ENCODE measurements at regions not wholly inside any gene's neighbourhood (a gene's known extent, or its start where the extent isn't known, plus 50 kb on each side); places are given as distances from the start of the nearest gene placed in this dataset.

- DNase-seq (no peak), ATAC-seq (no peak)
- H3K4me1 ChIP-seq, result no peaks in the 10 kb centered on the region
- peaks cover 0 to 3% of the 10 kb centered on the region in 2 donors for H3K9me3 ChIP-seq
- H3K36me3 ChIP-seq, result no peaks in the 10 kb centered on the region
- H3K27ac ChIP-seq, result no peak overlapping the region
- H3K27me3 ChIP-seq, result no peaks in the 10 kb centered on the region
- TF ChIP-seq, protein P1, sequence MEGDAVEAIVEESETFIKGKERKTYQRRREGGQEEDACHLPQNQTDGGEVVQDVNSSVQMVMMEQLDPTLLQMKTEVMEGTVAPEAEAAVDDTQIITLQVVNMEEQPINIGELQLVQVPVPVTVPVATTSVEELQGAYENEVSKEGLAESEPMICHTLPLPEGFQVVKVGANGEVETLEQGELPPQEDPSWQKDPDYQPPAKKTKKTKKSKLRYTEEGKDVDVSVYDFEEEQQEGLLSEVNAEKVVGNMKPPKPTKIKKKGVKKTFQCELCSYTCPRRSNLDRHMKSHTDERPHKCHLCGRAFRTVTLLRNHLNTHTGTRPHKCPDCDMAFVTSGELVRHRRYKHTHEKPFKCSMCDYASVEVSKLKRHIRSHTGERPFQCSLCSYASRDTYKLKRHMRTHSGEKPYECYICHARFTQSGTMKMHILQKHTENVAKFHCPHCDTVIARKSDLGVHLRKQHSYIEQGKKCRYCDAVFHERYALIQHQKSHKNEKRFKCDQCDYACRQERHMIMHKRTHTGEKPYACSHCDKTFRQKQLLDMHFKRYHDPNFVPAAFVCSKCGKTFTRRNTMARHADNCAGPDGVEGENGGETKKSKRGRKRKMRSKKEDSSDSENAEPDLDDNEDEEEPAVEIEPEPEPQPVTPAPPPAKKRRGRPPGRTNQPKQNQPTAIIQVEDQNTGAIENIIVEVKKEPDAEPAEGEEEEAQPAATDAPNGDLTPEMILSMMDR (IDR thresholded peaks at IDR 0.05), result no peak
- intact Hi-C loops (cut with DNase I), result no loop called here
- no peak overlapping the region for H3K4me3 ChIP-seq
Measured at GRCh38 chr7:109331423-109331822, 761.7 kb downstream of the DNAJB9 start.

DNA sequence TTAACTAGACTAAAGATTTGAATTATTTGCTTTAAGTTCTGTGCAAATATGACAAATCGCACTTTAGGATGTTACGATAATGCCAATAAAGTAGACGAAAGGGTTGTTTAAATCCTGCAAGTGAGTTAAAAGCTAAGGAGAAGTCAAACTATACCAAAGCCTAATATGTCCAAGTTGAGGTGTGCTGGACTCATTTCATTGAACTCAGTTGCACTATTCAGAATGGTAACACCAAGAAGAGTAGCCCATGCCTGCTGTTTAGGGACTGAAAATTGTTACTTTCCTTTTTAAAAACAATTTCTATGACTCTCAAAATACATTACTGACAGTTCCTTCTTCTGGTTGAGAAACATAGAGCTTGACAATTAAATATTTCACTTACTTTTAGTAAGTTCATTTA lies 766.3 kb downstream of the DNAJB9 start:
- Histone ChIP-seq H3K27me3 (no peaks in the 10 kb centered on the region), H3K4me3 (no peak overlapping the region), H3K27ac (peak overlapping the region in 1 of 2 donors; percentile 55), H3K9me3 (no peaks in the 10 kb centered on the region), H3K4me1 (no peaks in the 10 kb centered on the region), H3K36me3 (no peaks in the 10 kb centered on the region)
- DNase-seq (no peak), ATAC-seq (peak; percentile 70)
- TF ChIP-seq, protein P1 (IDR thresholded peaks at IDR 0.05), result no peak
- intact Hi-C loops (cut with DNase I), result no loop called here

DNA sequence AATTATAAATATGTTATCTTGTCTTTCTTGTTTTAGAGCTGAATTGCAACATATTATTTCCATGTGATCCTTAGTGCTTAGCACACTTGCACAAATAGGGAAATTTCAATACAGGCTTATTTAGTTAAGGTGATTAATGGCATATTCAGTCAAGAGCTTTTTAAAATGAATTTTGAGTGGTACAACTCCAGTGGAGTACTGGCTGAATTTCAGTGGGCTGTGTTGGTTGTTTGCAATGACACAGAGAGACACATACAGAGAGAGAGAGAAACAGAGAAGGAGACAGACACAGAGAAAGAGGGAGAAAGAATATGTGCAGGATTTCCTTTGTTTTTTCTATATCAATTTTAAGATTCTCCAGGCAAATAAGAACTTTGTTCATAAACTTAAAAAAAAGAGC lies 766.9 kb downstream of the DNAJB9 start:
- peak; percentile 90 for ATAC-seq
- Histone ChIP-seq H3K36me3 (no peaks in the 10 kb centered on the region), H3K4me1 (no peaks in the 10 kb centered on the region), H3K27ac (peak overlapping the region in 1 of 2 donors; percentile 55), H3K9me3 (no peaks in the 10 kb centered on the region), H3K4me3 (no peak overlapping the region), H3K27me3 (no peaks in the 10 kb centered on the region)
- DNase-seq, result no peak
- intact Hi-C loops (cut with DNase I), result no loop called here
- TF ChIP-seq, protein P1 (IDR thresholded peaks at IDR 0.05), result no peak

- TF ChIP-seq, protein P1 (IDR thresholded peaks at IDR 0.05), result no peak
- DNase-seq (no peak), ATAC-seq (no peak)
- intact Hi-C loops (cut with DNase I), result no loop called here
- H3K27me3 ChIP-seq, result no peaks in the 10 kb centered on the region
- H3K9me3 ChIP-seq, result no peaks in the 10 kb centered on the region
- no peak overlapping the region for H3K27ac ChIP-seq
- no peaks in the 10 kb centered on the region for H3K36me3 ChIP-seq
- H3K4me1 ChIP-seq, result no peaks in the 10 kb centered on the region
- no peak overlapping the region for H3K4me3 ChIP-seq
Measured at GRCh38 chr7:109343678-109344077, 774.0 kb downstream of the DNAJB9 start.

DNA sequence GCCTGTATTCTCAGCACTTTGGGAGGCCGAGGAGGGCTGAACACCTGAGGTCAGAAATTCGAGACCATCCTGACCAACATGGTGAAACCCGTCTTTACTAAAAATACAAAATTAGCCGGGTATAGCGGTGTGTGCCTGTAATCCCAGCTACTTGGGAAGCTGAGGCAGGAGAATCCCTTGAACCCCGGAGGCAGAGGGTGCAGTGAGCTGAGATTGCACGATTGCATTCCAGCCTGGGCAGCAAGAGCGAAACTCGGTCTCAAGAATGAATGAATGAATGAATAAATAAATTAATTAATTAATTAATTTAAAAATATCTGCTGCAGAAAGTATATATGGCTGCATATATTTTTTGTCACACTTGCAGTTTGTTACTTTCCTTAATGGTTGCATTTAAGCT lies 781.8 kb downstream of the DNAJB9 start:
- ATAC-seq (no peak), DNase-seq (no peak)
- no peaks in the 10 kb centered on the region for H3K9me3 ChIP-seq
- intact Hi-C loops (cut with DNase I), result no loop called here
- no peaks in the 10 kb centered on the region for H3K36me3 ChIP-seq
- H3K27me3 ChIP-seq, result no peaks in the 10 kb centered on the region
- no peak overlapping the region for H3K4me3 ChIP-seq
- no peaks in the 10 kb centered on the region for H3K4me1 ChIP-seq
- H3K27ac ChIP-seq, result no peak overlapping the region
- TF ChIP-seq, protein P1 (IDR thresholded peaks at IDR 0.05), result no peak
